GM21737 (cell line): ENCODE measurements at regions not wholly inside any gene's neighbourhood (a gene's known extent, or its start where the extent isn't known, plus 50 kb on each side); places are given as distances from the start of the nearest gene placed in this dataset.

Experiments used
- ATAC-seq: cut with Tn5 transposase; IDR thresholded peaks from one replicate; pipeline ENCODE4 v1.9.1; 2021; ENCODE audit warnings: mild to moderate bottlenecking, moderate library complexity; ENCODE audit not compliant: unreplicated experiment

GRCh38 chr12:93279565-93280412 is 97.9 kb upstream of the NUDT4 start:
- no peak for ATAC-seq

GRCh38 chr12:93287149-93287548 is 90.6 kb upstream of the NUDT4 start:
- ATAC-seq = no peak

- ATAC-seq = no peak
Observed at GRCh38 chr12:93288626-93289025, 89.1 kb upstream of the NUDT4 start.

GRCh38 chr12:93290391-93290790 is 87.3 kb upstream of the NUDT4 start:
- no peak for ATAC-seq

- no peak for ATAC-seq
Observed at GRCh38 chr12:93292213-93292612, 85.5 kb upstream of the NUDT4 start.

- ATAC-seq = no peak
Observed at GRCh38 chr12:93292731-93293566, 84.8 kb upstream of the NUDT4 start.

GRCh38 chr12:93297032-93297431 is 80.7 kb upstream of the NUDT4 start:
- ATAC-seq = peak; percentile 88

GRCh38 chr12:93297536-93297935 is 80.2 kb upstream of the NUDT4 start:
- ATAC-seq = no peak

GRCh38 chr12:93299262-93299846 is 78.4 kb upstream of the NUDT4 start:
- ATAC-seq = no peak

- no peak for ATAC-seq
Observed at GRCh38 chr12:93300611-93301021, 77.1 kb upstream of the NUDT4 start.

GRCh38 chr12:93302331-93303229 is 75.1 kb upstream of the NUDT4 start:
- no peak for ATAC-seq

- no peak for ATAC-seq
Observed at GRCh38 chr12:93306636-93307035, 71.1 kb upstream of the NUDT4 start.

GRCh38 chr12:93308281-93308680 is 69.4 kb upstream of the NUDT4 start:
- ATAC-seq = no peak

GRCh38 chr12:93311827-93312226 is 65.9 kb upstream of the NUDT4 start:
- ATAC-seq = no peak

- ATAC-seq = no peak
Observed at GRCh38 chr12:93314177-93314497, 63.6 kb upstream of the NUDT4 start.

- ATAC-seq = no peak
Observed at GRCh38 chr12:93315385-93315906, 62.3 kb upstream of the NUDT4 start.

GRCh38 chr12:93315907-93316622 is 61.7 kb upstream of the NUDT4 start:
- no peak for ATAC-seq

GRCh38 chr12:93316623-93316971 is 61.1 kb upstream of the NUDT4 start:
- no peak for ATAC-seq

GRCh38 chr12:93317227-93317626 is 60.5 kb upstream of the NUDT4 start:
- ATAC-seq = no peak
